Upper lobe of left lung (tissue), 6 donors: ENCODE measurements at regions not wholly inside any gene's neighbourhood (a gene's known extent, or its start where the extent isn't known, plus 50 kb on each side); places are given as distances from the start of the nearest gene placed in this dataset.

Experiments used
- ATAC-seq, 2 donors: fragments of 200-7000 bp; cut with Tn5 transposase; one replicate each; pipeline ENCODE4 v1.9.1; 2022; ENCODE audit warnings: mild to moderate bottlenecking in 2 of 2, moderate library complexity in 2 of 2; ENCODE audit not compliant: low FRiP score in 2 of 2
- DNase-seq, 2 donors: peaks; one replicate each; pipeline ENCODE4 v3.0.0-alpha.2; 2019 to 2020
- H3K27ac ChIP-seq, 4 donors: fragments of 200-600 bp; sonication (generic); one replicate each; pipeline ENCODE4 v1.5.1; 2016 to 2019
- H3K27me3 ChIP-seq, 4 donors: fragments of 200-600 bp; sonication (generic); one replicate each; pipeline ENCODE4 v1.5.1; 2017 to 2019
- H3K36me3 ChIP-seq, 4 donors: fragments of 200-600 bp; sonication (generic); one replicate each; pipeline ENCODE4 v1.5.1; 2016 to 2019
- H3K4me1 ChIP-seq, 4 donors: fragments of 200-600 bp; sonication (generic); one replicate each; pipeline ENCODE4 v1.5.1; 2018 to 2019
- H3K4me3 ChIP-seq, 4 donors: fragments of 200-600 bp; sonication (generic); one replicate each; pipeline ENCODE4 v1.5.1; 2017 to 2019; ENCODE audit warnings: mild to moderate bottlenecking in 2 of 4, moderate library complexity in 1 of 4
- H3K9me3 ChIP-seq, 4 donors: fragments of 200-600 bp; sonication (generic); one replicate each; pipeline ENCODE4 v1.5.1; 2018 to 2019
- EP300 ChIP-seq, 4 donors: sonication (generic); formaldehyde crosslinking; IDR thresholded peaks; one replicate each; pipeline ENCODE4 v1.5.1; 2017; ENCODE audit warnings: antibody characterized with exemption in 4 of 4, control low read depth in 2 of 4
- POLR2A ChIP-seq, 4 donors: fragments of 450-650 bp; IDR thresholded peaks; one replicate each; pipeline ENCODE4 v1.5.1; 2016 to 2017; ENCODE audit warnings: antibody characterized with exemption in 4 of 4, mild to moderate bottlenecking in 2 of 4
- POLR2AphosphoS5 ChIP-seq, 2 donors: sonication (generic); formaldehyde crosslinking; IDR thresholded peaks; one replicate each; pipeline ENCODE4 v1.5.1; 2017; ENCODE audit warnings: antibody characterized with exemption in 2 of 2
- WGBS, 2 donors: methylation state at CpG; one replicate each; pipeline ENCODE4 v1.1.5; 2017 to 2018; 5-methylcytosine and 5-hydroxymethylcytosine counted together
- TF ChIP-seq, protein P1 (sequence below), 6 experiments: fragments of 450-650 bp in 4 of 6; fragments of 200-600 bp in 2 of 6; sonication (generic) in 2 of 6; IDR thresholded peaks; one replicate each; pipeline ENCODE4 v1.5.1; 2016 to 2019; ENCODE audit warnings: antibody characterized with exemption in 6 of 6
- donor health status: DM: no; HTN: no; CAD: no; lungs with moderate emphysema.
- donor health status: DM: no; HTN: yes; CAD: no; lungs with severe emphysema.

DNA sequence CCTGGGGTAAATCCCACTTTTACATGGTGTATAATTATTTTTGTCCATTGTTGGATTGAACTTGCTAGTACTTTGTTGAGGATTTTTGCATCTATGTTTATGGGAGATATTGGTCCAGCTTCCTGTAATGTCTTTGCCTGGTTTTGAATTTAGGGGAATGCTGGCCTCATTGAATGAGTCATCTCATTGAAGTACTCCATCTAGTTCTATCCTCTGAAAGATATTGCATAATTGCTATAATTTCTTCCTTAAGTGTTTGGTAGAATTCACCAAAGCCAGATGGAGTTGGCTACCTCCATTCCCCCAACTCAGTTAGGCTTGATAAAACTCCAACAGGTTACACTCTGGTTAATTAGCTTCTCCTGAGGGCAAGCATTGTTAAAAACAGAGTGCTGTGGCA, 237.4 kb upstream of the TGFBR2 start:
- ATAC-seq (peak in 1 of 2 donors; percentile 65), DNase-seq (no peak)
- H3K36me3 ChIP-seq, result no peaks in the 10 kb centered on the region
- H3K9me3 ChIP-seq, result no peaks in the 10 kb centered on the region
- H3K27ac ChIP-seq, result no peak overlapping the region
- H3K27me3 ChIP-seq, result no peaks in the 10 kb centered on the region
- no peak overlapping the region for H3K4me3 ChIP-seq
- peaks cover 0 to 25% (median 15%) of the 10 kb centered on the region in 4 donors for H3K4me1 ChIP-seq
- TF ChIP-seq POLR2A (IDR thresholded peaks at IDR 0.05) (no peak), POLR2AphosphoS5 (IDR thresholded peaks at IDR 0.05) (no peak), EP300 (IDR thresholded peaks at IDR 0.05) (no peak)
- TF ChIP-seq, protein P1, sequence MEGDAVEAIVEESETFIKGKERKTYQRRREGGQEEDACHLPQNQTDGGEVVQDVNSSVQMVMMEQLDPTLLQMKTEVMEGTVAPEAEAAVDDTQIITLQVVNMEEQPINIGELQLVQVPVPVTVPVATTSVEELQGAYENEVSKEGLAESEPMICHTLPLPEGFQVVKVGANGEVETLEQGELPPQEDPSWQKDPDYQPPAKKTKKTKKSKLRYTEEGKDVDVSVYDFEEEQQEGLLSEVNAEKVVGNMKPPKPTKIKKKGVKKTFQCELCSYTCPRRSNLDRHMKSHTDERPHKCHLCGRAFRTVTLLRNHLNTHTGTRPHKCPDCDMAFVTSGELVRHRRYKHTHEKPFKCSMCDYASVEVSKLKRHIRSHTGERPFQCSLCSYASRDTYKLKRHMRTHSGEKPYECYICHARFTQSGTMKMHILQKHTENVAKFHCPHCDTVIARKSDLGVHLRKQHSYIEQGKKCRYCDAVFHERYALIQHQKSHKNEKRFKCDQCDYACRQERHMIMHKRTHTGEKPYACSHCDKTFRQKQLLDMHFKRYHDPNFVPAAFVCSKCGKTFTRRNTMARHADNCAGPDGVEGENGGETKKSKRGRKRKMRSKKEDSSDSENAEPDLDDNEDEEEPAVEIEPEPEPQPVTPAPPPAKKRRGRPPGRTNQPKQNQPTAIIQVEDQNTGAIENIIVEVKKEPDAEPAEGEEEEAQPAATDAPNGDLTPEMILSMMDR (IDR thresholded peaks at IDR 0.05), result no peak

DNA sequence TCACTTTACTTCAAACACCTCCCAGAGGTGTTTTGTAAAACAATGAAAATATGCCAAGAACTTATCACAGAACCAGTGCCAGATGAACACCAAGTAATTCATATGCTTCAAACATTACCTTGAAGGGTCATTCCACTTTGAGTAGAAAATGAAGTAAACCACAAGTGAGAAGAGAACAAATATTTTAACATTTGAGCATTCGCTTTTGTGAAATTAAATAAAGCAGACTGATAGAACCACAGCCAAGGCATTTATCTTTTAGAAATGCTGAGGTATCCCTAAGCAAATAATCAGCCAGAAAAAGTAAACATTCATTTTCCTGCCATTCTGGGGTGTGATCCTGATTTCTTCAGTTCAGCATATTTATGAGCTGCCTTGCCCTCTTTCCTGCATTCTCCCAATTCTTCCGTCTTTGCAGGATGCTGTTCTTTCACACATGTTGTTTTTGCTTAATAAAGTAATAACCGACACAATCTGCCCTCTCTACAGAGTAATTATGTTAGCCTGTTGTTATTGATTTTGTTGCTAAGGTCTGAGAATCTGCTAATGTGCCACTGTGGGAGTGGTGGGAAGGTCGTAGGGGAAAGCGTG, 235.6 kb upstream of the TGFBR2 start:
- H3K4me1 ChIP-seq, result peaks cover 0 to 25% (median 15%) of the 10 kb centered on the region in 4 donors
- no peak for DNase-seq
- peak overlapping the region in 3 of 4 donors; percentile 12 to 66 (median 22) for H3K27ac ChIP-seq
- no peak overlapping the region for H3K4me3 ChIP-seq
- peak; percentile 66 to 77 for ATAC-seq
- 31 to 33% methylated on average over 5 of the region's 5 CpGs for WGBS, 2 donors
- TF ChIP-seq, protein P1 (IDR thresholded peaks at IDR 0.05), result no peak
- TF ChIP-seq POLR2A (IDR thresholded peaks at IDR 0.05) (no peak), EP300 (IDR thresholded peaks at IDR 0.05) (no peak), POLR2AphosphoS5 (IDR thresholded peaks at IDR 0.05) (no peak)
- no peaks in the 10 kb centered on the region for H3K9me3 ChIP-seq
- H3K36me3 ChIP-seq, result no peaks in the 10 kb centered on the region
- H3K27me3 ChIP-seq, result no peaks in the 10 kb centered on the region

DNA sequence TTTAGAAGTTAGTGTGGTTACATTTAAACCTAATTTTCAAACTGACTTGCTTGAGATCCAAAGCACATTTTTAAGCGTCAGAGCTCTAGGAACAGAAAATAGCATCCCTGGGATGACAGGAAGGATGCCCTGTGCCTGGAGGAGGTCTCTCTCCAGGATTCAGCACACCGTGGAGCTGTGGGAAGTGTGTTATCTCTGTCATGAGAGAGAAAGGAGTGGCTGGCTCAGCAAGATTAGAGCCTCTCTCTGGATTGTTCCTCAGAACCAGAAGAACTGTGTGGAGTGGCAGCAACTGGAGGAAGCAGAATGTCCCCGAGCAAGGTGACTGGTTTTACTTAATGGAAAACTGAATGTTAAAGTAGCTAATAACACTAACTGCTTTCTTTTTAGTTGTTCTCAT, 233.6 kb upstream of the TGFBR2 start:
- Histone ChIP-seq H3K4me3 (no peak overlapping the region), H3K36me3 (no peaks in the 10 kb centered on the region), H3K9me3 (no peaks in the 10 kb centered on the region), H3K27ac (no peak overlapping the region), H3K27me3 (no peaks in the 10 kb centered on the region), H3K4me1 (peaks cover 0 to 25% (median 15%) of the 10 kb centered on the region in 4 donors)
- TF ChIP-seq EP300 (IDR thresholded peaks at IDR 0.05), result no peak
- TF ChIP-seq POLR2AphosphoS5 (IDR thresholded peaks at IDR 0.05), result no peak
- no peak for TF ChIP-seq POLR2A (IDR thresholded peaks at IDR 0.05)
- TF ChIP-seq, protein P1 (IDR thresholded peaks at IDR 0.05), result no peak
- no peak for ATAC-seq
- no peak for DNase-seq
- WGBS, 2 donors, result 46 to 49% methylated on average over 3 of the region's 3 CpGs

DNA sequence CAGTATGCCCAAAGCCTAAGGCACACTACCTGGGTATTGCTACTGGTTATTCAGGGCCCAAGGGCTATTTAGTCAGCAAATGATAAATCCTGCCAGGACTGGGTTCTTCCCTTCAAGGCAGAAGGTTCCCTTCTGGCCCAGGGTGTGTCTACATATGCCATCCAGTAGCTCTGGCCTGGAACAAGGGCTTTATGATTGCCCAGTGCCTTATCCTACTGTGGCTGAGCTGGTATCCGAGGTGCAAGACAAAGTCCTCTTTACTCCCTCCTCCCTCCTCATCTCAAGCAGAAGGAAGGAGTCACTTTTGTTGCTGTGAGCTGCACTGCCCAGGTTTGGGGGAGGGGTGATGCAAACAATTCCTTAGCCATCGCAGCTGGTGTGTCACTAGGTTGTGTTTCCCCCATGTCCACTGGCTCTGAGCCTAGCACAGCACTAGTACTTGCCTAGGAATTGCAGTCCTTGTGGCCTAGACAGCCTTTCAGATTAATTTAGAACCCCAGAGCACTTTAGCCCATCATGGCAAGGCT, 221.8 kb upstream of the TGFBR2 start:
- no peaks in the 10 kb centered on the region for H3K36me3 ChIP-seq
- H3K9me3 ChIP-seq, result peaks cover 0 to 3% (median 0%) of the 10 kb centered on the region in 4 donors
- H3K27me3 ChIP-seq, result no peaks in the 10 kb centered on the region
- DNase-seq, result no peak
- H3K4me1 ChIP-seq, result no peaks in the 10 kb centered on the region
- H3K4me3 ChIP-seq, result no peak overlapping the region
- ATAC-seq, result no peak
- 87 to 100% methylated on average over 2 of the region's 2 CpGs for WGBS, 2 donors
- no peak overlapping the region for H3K27ac ChIP-seq
- TF ChIP-seq POLR2A (IDR thresholded peaks at IDR 0.05), result no peak
- no peak for TF ChIP-seq EP300 (IDR thresholded peaks at IDR 0.05)
- TF ChIP-seq, protein P1 (IDR thresholded peaks at IDR 0.05), result no peak

DNA sequence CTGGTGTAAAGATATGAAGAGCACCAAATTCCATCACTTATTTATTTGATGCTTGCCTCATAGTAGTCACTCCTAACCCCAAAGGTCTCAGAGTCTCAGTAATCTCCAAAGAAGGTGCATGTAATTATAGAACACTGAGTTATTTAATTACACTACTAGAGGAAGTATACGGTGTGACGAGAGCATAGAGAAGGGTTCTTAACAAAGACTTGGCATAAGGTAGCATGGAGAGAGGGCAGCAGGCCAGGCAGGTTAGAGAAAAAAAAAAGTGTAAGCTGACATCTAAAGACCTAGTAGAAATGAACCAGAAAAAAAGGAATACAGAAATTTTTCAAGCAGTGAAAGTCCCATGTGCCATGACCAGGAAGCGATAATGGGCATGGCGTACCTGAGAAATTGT, 213.3 kb upstream of the TGFBR2 start:
- peak in 1 of 2 donors; percentile 32 for DNase-seq
- WGBS, 2 donors, result 67 to 75% methylated on average over 4 of the region's 4 CpGs

More for the DNA sequence above, 213.3 kb upstream of the TGFBR2 start:
- Histone ChIP-seq H3K9me3 (no peaks in the 10 kb centered on the region), H3K4me3 (no peak overlapping the region), H3K27ac (no peak overlapping the region), H3K36me3 (no peaks in the 10 kb centered on the region), H3K4me1 (peaks cover 0 to 4% (median 0%) of the 10 kb centered on the region in 4 donors), H3K27me3 (no peaks in the 10 kb centered on the region)
- TF ChIP-seq, protein P1 (IDR thresholded peaks at IDR 0.05), result no peak
- TF ChIP-seq POLR2AphosphoS5 (IDR thresholded peaks at IDR 0.05), result no peak
- no peak for TF ChIP-seq POLR2A (IDR thresholded peaks at IDR 0.05)
- TF ChIP-seq EP300 (IDR thresholded peaks at IDR 0.05), result no peak
- ATAC-seq, result peak; percentile 29 to 65
